AG04450 (cell line): ENCODE measurements at regions not wholly inside any gene's neighbourhood (a gene's known extent, or its start where the extent isn't known, plus 50 kb on each side); places are given as distances from the start of the nearest gene placed in this dataset.

Source experiments
- CTCF ChIA-PET: fragments of 300-600, 350-600 bp; formaldehyde crosslinking; extraction: SDS; loops from one replicate; lab custom pipeline; 2022; ENCODE audit warnings: antibody characterized with exemption, inconsistent platforms; lab: Charles Lee
- POLR2A ChIA-PET: fragments of 350-600 bp; formaldehyde crosslinking; extraction: SDS; loops from one replicate; lab custom pipeline; 2021; ENCODE audit warnings: antibody characterized with exemption, inconsistent platforms; lab: Yijun Ruan, JAX
- DNase-seq: peaks from one replicate; pipeline ENCODE4 v3.0.0-alpha.2; 2011; ENCODE audit warnings: low read depth, low spot score
- H3K27ac ChIP-seq: one replicate; pipeline ENCODE4 v1.5.1; 2012; ENCODE audit warnings: low read depth, low read length, control low read depth
- H3K27me3 ChIP-seq: one replicate; pipeline ENCODE4 v1.6.0; 2012; ENCODE audit warnings: low read length; ENCODE audit not compliant: control insufficient read depth, insufficient read depth
- H3K4me3 ChIP-seq: 2 replicates; pipeline ENCODE4 v1.5.1; 2011; ENCODE audit warnings: mild to moderate bottlenecking, low read depth, low read length, control low read depth
- H3K9me3 ChIP-seq: 2 replicates; pipeline ENCODE4 v1.5.1; 2012; ENCODE audit warnings: low read length; ENCODE audit not compliant: control insufficient read depth, insufficient read depth
- CTCF ChIP-seq: IDR thresholded peaks from 2 replicates; pipeline ENCODE4 v1.5.1; 2011; ENCODE audit warnings: low read depth, low read length, control low read depth, inconsistent platforms

- TF ChIP-seq CTCF: no peak
- Histone ChIP-seq H3K9me3 (no peaks in the 10 kb centered on the region), H3K27me3 (no peaks in the 10 kb centered on the region), H3K4me3 (no peak overlapping the region), H3K27ac (no peak overlapping the region)
- no peak for DNase-seq
- POLR2A ChIA-PET: no interaction called here
- CTCF ChIA-PET: no interaction called here
Observed at GRCh38 chr5:167160388-167160787, 1131.1 kb upstream of the WWC1 start.

- Histone ChIP-seq H3K27me3 (no peaks in the 10 kb centered on the region), H3K4me3 (no peak overlapping the region), H3K27ac (no peak overlapping the region), H3K9me3 (no peaks in the 10 kb centered on the region)
- ChIA-PET CTCF (no interaction called here), POLR2A (no interaction called here)
- TF ChIP-seq CTCF: no peak
- no peak for DNase-seq
Observed at GRCh38 chr5:167166696-167167095, 1124.7 kb upstream of the WWC1 start.

DNA sequence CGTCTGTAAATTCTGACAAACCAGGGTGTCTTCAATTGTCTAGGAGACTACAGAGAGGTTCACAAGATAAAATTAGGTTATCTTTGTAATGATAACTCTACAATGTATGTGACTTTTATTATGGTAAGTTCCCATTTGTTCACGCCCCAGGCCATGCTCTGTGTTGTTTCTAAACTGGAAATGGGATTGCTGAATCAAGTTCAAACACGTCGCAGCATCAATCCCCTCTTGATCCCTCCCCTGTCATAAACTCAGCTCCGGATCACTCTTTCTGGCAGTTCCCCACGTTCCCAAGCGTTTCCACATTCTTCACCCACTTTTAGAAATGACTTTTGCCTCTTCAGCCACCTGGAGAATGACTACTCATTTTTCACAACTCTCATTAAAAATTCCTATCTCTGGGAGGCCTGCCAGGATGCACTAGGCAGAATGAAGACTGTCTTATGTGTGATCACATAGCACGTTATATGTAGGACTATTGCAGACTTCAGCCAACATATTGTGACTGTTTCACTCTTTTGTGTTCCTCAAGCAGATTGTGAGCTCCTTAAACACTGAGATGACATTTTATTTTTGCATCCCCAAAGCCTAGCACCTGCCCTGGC is 1124.2 kb upstream of the WWC1 start:
- Histone ChIP-seq H3K4me3 (no peak overlapping the region), H3K27ac (no peak overlapping the region), H3K9me3 (no peaks in the 10 kb centered on the region), H3K27me3 (no peaks in the 10 kb centered on the region)
- CTCF ChIA-PET: no interaction called here
- POLR2A ChIA-PET: no interaction called here
- TF ChIP-seq CTCF: no peak
- no peak for DNase-seq

DNA sequence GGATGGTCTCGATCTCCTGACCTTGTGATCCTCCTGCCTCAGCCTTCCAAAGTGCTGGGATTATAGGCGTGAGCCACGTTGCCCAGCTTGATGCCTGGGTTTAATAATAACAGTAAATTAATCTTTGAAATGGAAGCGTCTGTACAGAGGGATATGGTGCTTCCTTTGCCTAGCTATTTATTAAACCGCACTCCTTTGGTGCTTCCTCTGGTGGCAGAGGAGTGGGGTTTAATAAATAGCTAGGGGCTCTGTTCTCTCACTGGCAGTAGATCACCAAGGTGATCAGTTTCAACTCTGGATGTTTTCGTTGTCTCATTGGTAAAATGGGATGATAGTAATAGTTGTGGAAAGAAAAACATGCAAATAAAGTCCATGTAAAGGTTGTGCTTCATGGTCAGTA is 1122.5 kb upstream of the WWC1 start:
- DNase-seq: no peak
- POLR2A ChIA-PET: no interaction called here
- Histone ChIP-seq H3K4me3 (no peak overlapping the region), H3K27me3 (no peaks in the 10 kb centered on the region), H3K9me3 (no peaks in the 10 kb centered on the region), H3K27ac (no peak overlapping the region)
- CTCF ChIA-PET: interaction anchor here (0.5 kb wide), 1 partner anchor 578 kb away, joined by 3 read pairs; no protein-coding TSS in a partner anchor
- TF ChIP-seq CTCF: no peak

DNA sequence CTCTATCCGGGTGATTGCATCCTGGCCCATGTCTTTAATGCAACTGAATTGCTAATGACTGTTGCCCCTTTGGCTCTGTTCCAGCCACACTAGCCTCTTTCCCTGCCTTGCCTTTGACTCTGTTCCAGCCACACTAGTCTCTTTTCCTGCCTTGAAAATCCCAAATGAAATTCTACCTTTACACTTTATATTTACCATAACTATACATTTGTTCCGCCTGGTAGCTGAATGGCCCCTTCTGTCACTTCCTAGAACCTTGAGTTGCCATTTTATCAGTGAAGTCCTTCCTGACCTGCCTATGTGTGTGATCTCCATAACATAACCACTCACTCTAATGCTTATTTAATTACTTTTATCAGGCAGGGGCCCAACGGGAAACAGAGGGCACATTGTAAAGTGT is 1120.4 kb upstream of the WWC1 start:
- no peak overlapping the region for H3K4me3 ChIP-seq
- CTCF ChIA-PET: no interaction called here
- no peaks in the 10 kb centered on the region for H3K27me3 ChIP-seq
- DNase-seq: no peak
- H3K27ac ChIP-seq: no peak overlapping the region
- no peaks in the 10 kb centered on the region for H3K9me3 ChIP-seq
- POLR2A ChIA-PET: no interaction called here
- TF ChIP-seq CTCF: no peak
